ENCODE measurements at regions not wholly inside any gene's neighbourhood (a gene's known extent, or its start where the extent isn't known, plus 50 kb on each side); places are given as distances from the start of the nearest gene placed in this dataset.

- 37% methylated on average over 5 of the region's 5 CpGs for WGBS (ENCODE audit: low lambda C conversion rate)
- Histone ChIP-seq H3K4me3 (ENCODE audit: low read depth in 2 of 2, low read length in 1 of 2) (no peak overlapping the region), H3K79me2 (ENCODE audit: insufficient read depth) (no peaks in the 10 kb centered on the region), H3K27me3 (ENCODE audit: insufficient read depth) (no peaks in the 10 kb centered on the region), H3K4me1 (ENCODE audit: control insufficient read depth in 1 of 2, insufficient read depth in 2 of 2, low read depth in 1 of 2, low read length in 1 of 2) (no peaks in the 10 kb centered on the region), H3F3A (replicated peaks; ENCODE audit: insufficient read depth) (no peaks in the 10 kb centered on the region), H3K9me2 (no peaks in the 10 kb centered on the region), H3K9me3 (no peaks in the 10 kb centered on the region), H4K20me1 (ENCODE audit: insufficient read depth) (no peaks in the 10 kb centered on the region), H3K27ac (ENCODE audit: low read depth in 2 of 2, low read length in 1 of 2) (no peak overlapping the region), H3K9ac (no peak overlapping the region), H2AFZ (ENCODE audit: low read depth) (no peak overlapping the region), H3K4me2 (no peak overlapping the region), H3K36me3 (replicated peaks in 1 of 2; ENCODE audit: control insufficient read depth in 1 of 2, insufficient read depth in 2 of 2, low read length in 1 of 2) (no peaks in the 10 kb centered on the region)
- TF ChIP-seq CHD2 (IDR thresholded peaks at IDR 0.05; ENCODE audit: low read length, partially characterized antibody) (no peak), JUND (IDR thresholded peaks at IDR 0.05) (no peak), MEF2A (IDR thresholded peaks at IDR 0.05; ENCODE audit: borderline replicate concordance, low read depth) (no peak), USF2 (IDR thresholded peaks at IDR 0.05; ENCODE audit: borderline replicate concordance, low read depth, low read length) (no peak), GABPA (IDR thresholded peaks at IDR 0.05; ENCODE audit: low read depth) (no peak)
- CTCF ChIA-PET, result no interaction called here
- POLR2A ChIA-PET, result no interaction called here
- DNase-seq, result no peak
Observed at GRCh38 chr13:38498271-38498670, 148.6 kb downstream of the UFM1 start.

- Histone ChIP-seq H3K4me2 (no peak overlapping the region), H3K9me3 (no peaks in the 10 kb centered on the region), H3K27ac (ENCODE audit: low read depth in 2 of 2, low read length in 1 of 2) (no peak overlapping the region), H3F3A (replicated peaks; ENCODE audit: insufficient read depth) (no peaks in the 10 kb centered on the region), H2AFZ (ENCODE audit: low read depth) (no peak overlapping the region), H3K79me2 (ENCODE audit: insufficient read depth) (no peaks in the 10 kb centered on the region), H3K9ac (no peak overlapping the region), H3K4me1 (ENCODE audit: control insufficient read depth in 1 of 2, insufficient read depth in 2 of 2, low read depth in 1 of 2, low read length in 1 of 2) (no peaks in the 10 kb centered on the region), H3K36me3 (replicated peaks in 1 of 2; ENCODE audit: control insufficient read depth in 1 of 2, insufficient read depth in 2 of 2, low read length in 1 of 2) (no peaks in the 10 kb centered on the region), H4K20me1 (ENCODE audit: insufficient read depth) (no peaks in the 10 kb centered on the region), H3K4me3 (ENCODE audit: low read depth in 2 of 2, low read length in 1 of 2) (no peak overlapping the region), H3K9me2 (no peaks in the 10 kb centered on the region), H3K27me3 (ENCODE audit: insufficient read depth) (no peaks in the 10 kb centered on the region; the same call in 1 of the 2 replicates)
- ChIA-PET POLR2A (no interaction called here), CTCF (no interaction called here)
- 0% methylated on average over 1 of the region's 1 CpG for WGBS (ENCODE audit: low lambda C conversion rate)
- no peak for TF ChIP-seq MEF2A (IDR thresholded peaks at IDR 0.05; ENCODE audit: borderline replicate concordance, low read depth)
- TF ChIP-seq EP300 (IDR thresholded peaks at IDR 0.05; ENCODE audit: borderline replicate concordance in 1 of 2, low read depth in 1 of 2, low read length in 1 of 2), result no peak
- TF ChIP-seq POLR2AphosphoS5 (IDR thresholded peaks at IDR 0.05; ENCODE audit: low read depth, low read length), result no peak
- TF ChIP-seq RFX5 (IDR thresholded peaks at IDR 0.05; ENCODE audit: low read length), result no peak
- no peak for TF ChIP-seq RXRA (IDR thresholded peaks at IDR 0.05; ENCODE audit: borderline replicate concordance, low read depth)
- TF ChIP-seq RAD21 (IDR thresholded peaks at IDR 0.05; ENCODE audit: low read length), result no peak
- no peak for TF ChIP-seq SIN3A (IDR thresholded peaks at IDR 0.05; ENCODE audit: borderline replicate concordance, low read depth, low read length)
- no peak for TF ChIP-seq YY1 (IDR thresholded peaks at IDR 0.05; ENCODE audit: low read depth)
- TF ChIP-seq IRF3 (IDR thresholded peaks at IDR 0.05; ENCODE audit: low read depth, low read length), result no peak
- TF ChIP-seq TCF12 (IDR thresholded peaks at IDR 0.05), result no peak
- TF ChIP-seq JUND (IDR thresholded peaks at IDR 0.05), result no peak
- no peak for TF ChIP-seq FOSL2 (IDR thresholded peaks at IDR 0.05; ENCODE audit: borderline replicate concordance, low read depth)
- no peak for TF ChIP-seq CHD2 (IDR thresholded peaks at IDR 0.05; ENCODE audit: low read length, partially characterized antibody)
- no peak for TF ChIP-seq NFIC (IDR thresholded peaks at IDR 0.05; ENCODE audit: borderline replicate concordance)
- no peak for TF ChIP-seq USF1 (IDR thresholded peaks at IDR 0.05; ENCODE audit: borderline replicate concordance, low read depth)
- no peak for TF ChIP-seq ZBTB33 (IDR thresholded peaks at IDR 0.05; ENCODE audit: borderline replicate concordance, low read depth)
- TF ChIP-seq SMC3 (IDR thresholded peaks at IDR 0.05; ENCODE audit: low read depth, low read length), result no peak
- TF ChIP-seq FOXM1 (IDR thresholded peaks at IDR 0.05; ENCODE audit: low read depth), result no peak
- no peak for TF ChIP-seq CTCF (IDR thresholded peaks at IDR 0.05)
- DNase-seq, result no peak
Observed at GRCh38 chr13:38514575-38514974, 164.9 kb downstream of the UFM1 start.

Measured in SK-N-SH (cell line).